ENCODE measurements at regions not wholly inside any gene's neighbourhood (a gene's known extent, or its start where the extent isn't known, plus 50 kb on each side); places are given as distances from the start of the nearest gene placed in this dataset.

DNA sequence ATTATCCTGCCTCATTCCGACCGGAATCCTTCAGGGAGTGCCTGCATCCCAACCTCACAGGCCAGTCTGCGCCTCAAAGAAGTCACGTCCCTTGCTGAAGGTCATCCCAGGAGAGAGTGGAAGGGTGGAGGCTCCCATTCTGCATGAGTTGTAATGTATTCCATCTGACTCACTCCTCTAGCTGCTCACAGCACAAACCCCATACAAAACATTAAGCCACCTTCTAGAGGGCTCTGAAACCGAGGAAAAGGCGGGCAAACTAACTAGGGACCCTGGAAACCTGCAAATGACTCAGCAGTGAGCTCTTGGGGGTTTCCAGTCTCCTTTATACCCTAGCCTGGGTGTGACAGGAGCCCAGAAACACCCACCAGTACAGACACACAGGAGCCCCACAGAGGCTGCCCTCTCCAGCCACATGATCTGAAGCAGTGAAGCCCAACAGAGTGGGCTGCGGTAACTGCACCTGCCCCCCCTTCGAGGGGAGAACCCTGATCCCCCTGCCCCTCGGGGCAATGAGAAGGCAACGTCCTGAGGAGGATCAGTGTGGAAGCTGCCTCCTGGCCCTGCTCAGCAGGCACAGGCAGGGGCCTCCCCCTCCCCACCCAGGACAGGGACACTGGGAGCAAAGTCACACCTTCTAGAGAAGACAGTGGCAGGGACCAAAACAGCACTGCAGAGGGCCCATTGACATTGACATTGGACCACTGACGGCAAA, 69.3 kb upstream of the SNTG2 start:
- TF ChIP-seq TCF12 (IDR thresholded peaks at IDR 0.05; ENCODE audit: low read depth) (no peak), EGR1 (IDR thresholded peaks at IDR 0.05) (no peak), EP300 (IDR thresholded peaks at IDR 0.05; ENCODE audit: borderline replicate concordance) (no peak), CEBPB (IDR thresholded peaks at IDR 0.05) (no peak), RAD21 (IDR thresholded peaks at IDR 0.05; ENCODE audit: low read depth) (no peak), TAF1 (IDR thresholded peaks at IDR 0.05; ENCODE audit: low read depth) (no peak), FOXM1 (IDR thresholded peaks at IDR 0.05; ENCODE audit: borderline replicate concordance, low read depth) (no peak), CREB1 (IDR thresholded peaks at IDR 0.05; ENCODE audit: low read depth) (no peak), TEAD4 (IDR thresholded peaks at IDR 0.05) (no peak), NFIC (IDR thresholded peaks at IDR 0.05) (no peak), ZBTB7A (IDR thresholded peaks at IDR 0.05; ENCODE audit: low read depth) (no peak), YY1 (IDR thresholded peaks at IDR 0.05; ENCODE audit: low read depth) (no peak)
- TF ChIP-seq, protein P1, sequence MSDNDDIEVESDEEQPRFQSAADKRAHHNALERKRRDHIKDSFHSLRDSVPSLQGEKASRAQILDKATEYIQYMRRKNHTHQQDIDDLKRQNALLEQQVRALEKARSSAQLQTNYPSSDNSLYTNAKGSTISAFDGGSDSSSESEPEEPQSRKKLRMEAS (IDR thresholded peaks at IDR 0.05): no peak
- TF ChIP-seq, protein P2, sequence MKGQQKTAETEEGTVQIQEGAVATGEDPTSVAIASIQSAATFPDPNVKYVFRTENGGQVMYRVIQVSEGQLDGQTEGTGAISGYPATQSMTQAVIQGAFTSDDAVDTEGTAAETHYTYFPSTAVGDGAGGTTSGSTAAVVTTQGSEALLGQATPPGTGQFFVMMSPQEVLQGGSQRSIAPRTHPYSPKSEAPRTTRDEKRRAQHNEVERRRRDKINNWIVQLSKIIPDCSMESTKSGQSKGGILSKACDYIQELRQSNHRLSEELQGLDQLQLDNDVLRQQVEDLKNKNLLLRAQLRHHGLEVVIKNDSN (IDR thresholded peaks at IDR 0.05): no peak
- TF ChIP-seq, protein P3, sequence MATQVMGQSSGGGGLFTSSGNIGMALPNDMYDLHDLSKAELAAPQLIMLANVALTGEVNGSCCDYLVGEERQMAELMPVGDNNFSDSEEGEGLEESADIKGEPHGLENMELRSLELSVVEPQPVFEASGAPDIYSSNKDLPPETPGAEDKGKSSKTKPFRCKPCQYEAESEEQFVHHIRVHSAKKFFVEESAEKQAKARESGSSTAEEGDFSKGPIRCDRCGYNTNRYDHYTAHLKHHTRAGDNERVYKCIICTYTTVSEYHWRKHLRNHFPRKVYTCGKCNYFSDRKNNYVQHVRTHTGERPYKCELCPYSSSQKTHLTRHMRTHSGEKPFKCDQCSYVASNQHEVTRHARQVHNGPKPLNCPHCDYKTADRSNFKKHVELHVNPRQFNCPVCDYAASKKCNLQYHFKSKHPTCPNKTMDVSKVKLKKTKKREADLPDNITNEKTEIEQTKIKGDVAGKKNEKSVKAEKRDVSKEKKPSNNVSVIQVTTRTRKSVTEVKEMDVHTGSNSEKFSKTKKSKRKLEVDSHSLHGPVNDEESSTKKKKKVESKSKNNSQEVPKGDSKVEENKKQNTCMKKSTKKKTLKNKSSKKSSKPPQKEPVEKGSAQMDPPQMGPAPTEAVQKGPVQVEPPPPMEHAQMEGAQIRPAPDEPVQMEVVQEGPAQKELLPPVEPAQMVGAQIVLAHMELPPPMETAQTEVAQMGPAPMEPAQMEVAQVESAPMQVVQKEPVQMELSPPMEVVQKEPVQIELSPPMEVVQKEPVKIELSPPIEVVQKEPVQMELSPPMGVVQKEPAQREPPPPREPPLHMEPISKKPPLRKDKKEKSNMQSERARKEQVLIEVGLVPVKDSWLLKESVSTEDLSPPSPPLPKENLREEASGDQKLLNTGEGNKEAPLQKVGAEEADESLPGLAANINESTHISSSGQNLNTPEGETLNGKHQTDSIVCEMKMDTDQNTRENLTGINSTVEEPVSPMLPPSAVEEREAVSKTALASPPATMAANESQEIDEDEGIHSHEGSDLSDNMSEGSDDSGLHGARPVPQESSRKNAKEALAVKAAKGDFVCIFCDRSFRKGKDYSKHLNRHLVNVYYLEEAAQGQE (IDR thresholded peaks at IDR 0.05; ENCODE audit: low read depth): no peak

DNA sequence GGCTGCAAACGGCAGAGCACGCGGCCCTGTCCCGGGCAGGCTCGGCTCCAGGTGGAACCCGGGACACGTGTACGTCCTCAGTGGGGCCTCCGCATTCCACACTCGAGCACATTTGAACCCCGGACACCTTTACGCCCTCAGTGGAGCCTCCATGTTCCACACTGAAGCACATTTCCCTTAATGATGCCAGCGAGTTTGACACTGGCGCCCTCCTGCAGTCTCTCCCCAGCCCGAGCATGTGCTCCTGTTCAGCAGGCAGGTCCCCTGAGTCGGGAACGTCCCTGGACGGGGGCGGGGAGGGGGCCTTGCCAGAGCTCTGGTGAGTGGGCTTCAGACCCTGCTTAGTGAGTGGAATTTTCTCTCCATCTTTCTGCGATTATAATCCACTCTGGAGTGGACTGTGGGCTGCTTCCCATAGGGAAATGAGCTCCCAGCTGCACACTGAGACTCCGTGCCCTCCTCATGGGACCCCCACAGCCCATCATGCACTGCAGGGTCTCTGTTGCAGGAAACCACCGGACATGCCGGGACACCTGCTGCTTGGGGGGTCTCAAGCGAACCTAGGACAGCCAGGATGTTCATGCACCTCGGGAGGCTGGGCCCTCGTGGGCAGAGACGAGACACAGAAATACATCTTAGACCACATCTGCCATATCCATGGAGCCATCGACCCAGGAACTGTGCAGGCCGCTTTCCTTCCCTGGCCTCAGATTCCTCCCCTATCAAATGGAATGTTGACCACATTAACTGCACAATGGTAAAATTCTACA, 70.3 kb upstream of the SNTG2 start:
- TF ChIP-seq CEBPB (IDR thresholded peaks at IDR 0.05) (no peak), RAD21 (IDR thresholded peaks at IDR 0.05; ENCODE audit: low read depth) (no peak), EGR1 (IDR thresholded peaks at IDR 0.05) (no peak), TAF1 (IDR thresholded peaks at IDR 0.05; ENCODE audit: low read depth) (no peak), NFIC (IDR thresholded peaks at IDR 0.05) (no peak), ZBTB7A (IDR thresholded peaks at IDR 0.05; ENCODE audit: low read depth) (no peak), FOXM1 (IDR thresholded peaks at IDR 0.05; ENCODE audit: borderline replicate concordance, low read depth) (no peak), EP300 (IDR thresholded peaks at IDR 0.05; ENCODE audit: borderline replicate concordance) (no peak), TEAD4 (IDR thresholded peaks at IDR 0.05) (no peak)
- TF ChIP-seq, protein P3 (IDR thresholded peaks at IDR 0.05; ENCODE audit: low read depth): no peak
- TF ChIP-seq, protein P1 (IDR thresholded peaks at IDR 0.05): no peak

DNA sequence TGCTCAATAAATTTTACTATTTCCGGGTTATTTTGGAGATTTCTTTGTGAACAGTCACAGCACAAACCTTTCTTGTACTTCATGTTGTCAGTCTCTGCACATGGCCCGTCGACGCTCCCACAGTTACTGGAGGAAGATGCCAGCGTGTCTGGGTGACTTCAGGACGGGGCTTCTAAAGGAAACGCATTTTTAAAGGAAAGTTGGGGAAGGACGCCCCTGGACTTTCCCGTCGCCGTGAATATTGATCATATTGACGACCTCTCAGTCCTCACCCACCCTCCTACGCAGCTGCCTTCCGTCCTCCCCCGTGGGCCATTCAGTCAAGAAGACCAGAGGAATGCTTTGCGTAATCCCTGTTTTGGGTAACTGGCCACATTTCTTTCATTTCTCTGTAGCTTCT, 71.1 kb upstream of the SNTG2 start:
- TF ChIP-seq CREB1 (IDR thresholded peaks at IDR 0.05; ENCODE audit: low read depth): no peak
- no peak for TF ChIP-seq TAF1 (IDR thresholded peaks at IDR 0.05; ENCODE audit: low read depth)
- no peak for TF ChIP-seq TEAD4 (IDR thresholded peaks at IDR 0.05)
- TF ChIP-seq, protein P2 (IDR thresholded peaks at IDR 0.05): no peak
- TF ChIP-seq TCF12 (IDR thresholded peaks at IDR 0.05; ENCODE audit: low read depth): no peak
- TF ChIP-seq RAD21 (IDR thresholded peaks at IDR 0.05; ENCODE audit: low read depth): no peak
- no peak for TF ChIP-seq EGR1 (IDR thresholded peaks at IDR 0.05)
- no peak for TF ChIP-seq ZBTB7A (IDR thresholded peaks at IDR 0.05; ENCODE audit: low read depth)
- TF ChIP-seq YY1 (IDR thresholded peaks at IDR 0.05; ENCODE audit: low read depth): no peak
- TF ChIP-seq, protein P3 (IDR thresholded peaks at IDR 0.05; ENCODE audit: low read depth): no peak
- no peak for TF ChIP-seq EP300 (IDR thresholded peaks at IDR 0.05; ENCODE audit: borderline replicate concordance)
- no peak for TF ChIP-seq CEBPB (IDR thresholded peaks at IDR 0.05)
- TF ChIP-seq NFIC (IDR thresholded peaks at IDR 0.05): no peak
- TF ChIP-seq, protein P1 (IDR thresholded peaks at IDR 0.05): no peak
- no peak for TF ChIP-seq FOXM1 (IDR thresholded peaks at IDR 0.05; ENCODE audit: borderline replicate concordance, low read depth)
